HG03159 (cell line): ENCODE measurements at regions not wholly inside any gene's neighbourhood (a gene's known extent, or its start where the extent isn't known, plus 50 kb on each side); places are given as distances from the start of the nearest gene placed in this dataset.
"Not testable (repeated sequence)": the region's sequence is repeated elsewhere in the genome, so short reads cannot be mapped to it uniquely, and the experiment has no call there.

Experiments used
- ATAC-seq: cut with Tn5 transposase; IDR thresholded peaks from one replicate; pipeline ENCODE4 v1.9.1; 2021; ENCODE audit warnings: mild to moderate bottlenecking, moderate library complexity; ENCODE audit not compliant: unreplicated experiment

DNA sequence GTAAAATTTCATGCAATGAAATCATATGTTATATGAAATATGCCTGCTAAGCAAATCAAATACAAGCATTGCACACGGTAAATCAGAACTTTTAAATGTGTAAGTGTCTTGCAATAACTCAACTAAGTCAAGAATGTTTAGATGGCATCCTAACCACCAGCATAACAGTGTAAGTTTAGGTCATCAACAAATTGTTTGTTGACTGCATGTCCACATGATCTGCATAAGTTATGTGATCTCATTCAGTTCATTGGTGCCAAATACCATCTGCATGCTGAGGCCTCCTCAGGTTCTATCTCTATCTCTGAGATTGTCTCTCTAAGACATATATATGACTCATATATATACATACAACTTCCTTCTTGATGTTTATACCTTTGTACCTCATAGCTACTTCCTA is 159.6 kb upstream of the STK32A start:
- ATAC-seq, result no peak

- no peak for ATAC-seq
Measured at GRCh38 chr5:147080391-147080790, 154.4 kb upstream of the STK32A start.

GRCh38 chr5:147081311-147081764 is 153.5 kb upstream of the STK32A start:
- no peak for ATAC-seq

DNA sequence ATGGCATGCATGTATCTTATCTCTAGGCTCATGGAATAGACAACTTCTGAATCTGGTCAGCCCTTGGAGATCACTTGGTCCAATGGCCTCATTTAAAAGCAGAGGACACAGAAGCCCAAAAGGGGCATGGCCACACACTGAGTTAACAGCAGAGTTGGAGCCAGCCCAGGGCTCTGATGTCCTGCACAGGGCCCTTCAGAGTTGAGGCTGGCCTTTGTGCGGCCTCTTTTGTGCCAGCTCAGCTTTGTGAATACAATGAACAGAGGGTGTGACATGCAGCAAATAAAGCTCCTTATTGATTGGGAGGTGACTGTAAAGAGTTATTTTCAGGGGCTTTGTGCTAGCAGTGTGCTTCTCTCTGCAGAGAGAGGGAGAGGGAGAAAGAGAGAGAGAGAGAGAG is 150.1 kb upstream of the STK32A start:
- no peak for ATAC-seq

GRCh38 chr5:147085409-147085808 is 149.4 kb upstream of the STK32A start:
- no peak for ATAC-seq

DNA sequence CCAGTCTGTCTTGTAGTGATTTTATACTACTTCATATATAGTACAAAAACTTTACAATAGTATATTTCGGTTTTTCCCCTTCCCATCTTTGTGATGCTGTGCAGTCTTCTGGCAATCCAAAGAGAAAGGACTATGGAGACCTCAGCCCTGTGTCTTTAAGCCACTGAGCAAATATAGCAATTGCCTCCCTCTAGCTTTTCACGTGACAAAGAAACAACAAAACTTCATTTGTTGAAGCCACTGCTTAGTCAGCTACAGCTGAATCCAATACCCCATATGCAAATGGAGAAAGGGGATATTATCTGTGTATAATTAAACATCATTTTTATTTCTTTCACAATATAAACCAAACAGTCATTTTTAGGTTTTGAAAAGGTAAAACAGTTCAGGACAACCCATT is 142.8 kb upstream of the STK32A start:
- ATAC-seq, result no peak

DNA sequence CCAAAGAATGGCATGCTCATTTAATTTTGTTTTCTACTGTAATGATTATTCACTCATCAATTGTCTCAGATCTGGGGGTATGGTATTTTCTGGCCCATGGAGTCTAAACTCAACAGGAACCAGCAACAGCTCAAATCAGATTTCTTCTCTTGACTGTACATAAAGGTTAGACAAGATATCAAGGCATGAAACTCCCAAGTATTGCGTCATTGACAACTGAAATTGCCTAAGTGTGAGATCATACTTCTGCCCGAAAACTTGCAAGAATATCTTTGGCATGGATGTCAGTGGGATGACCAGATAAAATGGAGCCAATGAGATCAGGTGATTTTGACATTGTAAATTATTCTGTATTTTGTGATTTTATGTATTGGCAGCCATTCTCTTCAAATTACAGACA is 141.7 kb upstream of the STK32A start:
- ATAC-seq, result no peak

DNA sequence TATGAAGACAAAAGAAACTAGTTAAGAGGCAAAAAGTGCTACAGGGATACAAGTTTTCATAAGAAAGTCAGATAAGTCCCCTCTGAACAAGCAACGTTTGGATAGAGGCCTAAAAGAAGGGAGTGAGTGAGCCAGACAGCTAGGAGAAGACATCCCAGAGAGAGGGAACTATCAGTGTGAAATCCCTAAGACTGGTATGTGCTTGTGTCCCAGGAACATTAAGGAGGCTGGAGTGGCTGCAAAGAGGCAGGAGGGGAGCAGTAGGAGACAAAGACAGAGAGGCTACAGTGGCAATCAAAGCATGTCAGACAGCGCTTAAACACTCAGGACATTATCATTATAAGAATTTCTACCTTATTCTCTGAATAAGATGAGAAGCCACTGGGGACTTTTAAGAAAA is 139.1 kb upstream of the STK32A start:
- ATAC-seq, result no peak

DNA sequence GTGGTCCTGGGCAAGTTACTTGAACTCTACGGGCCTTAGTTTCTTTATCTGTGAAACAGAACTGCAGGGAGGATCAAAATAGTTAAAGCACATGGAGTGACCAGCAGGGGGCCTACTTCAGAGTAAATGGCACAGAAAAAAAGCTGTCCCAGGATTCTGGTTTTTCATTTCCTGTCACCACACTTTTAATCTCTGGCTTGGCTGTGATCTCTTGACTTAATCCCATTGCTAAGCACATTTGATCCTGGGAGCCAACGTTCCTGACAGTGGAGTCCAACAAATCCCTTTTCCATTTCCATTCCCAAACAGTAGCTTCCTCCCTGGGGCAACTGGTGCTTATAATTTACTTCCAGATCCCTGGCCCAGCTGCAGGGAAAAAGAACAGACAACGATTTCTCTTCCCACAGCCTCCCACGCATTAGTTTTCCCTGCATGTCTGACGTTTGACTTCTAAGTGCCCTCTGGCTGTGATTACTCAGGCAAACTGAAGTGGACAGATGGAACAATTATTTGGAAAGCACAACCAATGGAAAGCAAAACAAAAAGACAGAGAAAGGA is 136.5 kb upstream of the STK32A start:
- no peak for ATAC-seq

GRCh38 chr5:147101659-147102369 is 133.0 kb upstream of the STK32A start:
- no peak for ATAC-seq

DNA sequence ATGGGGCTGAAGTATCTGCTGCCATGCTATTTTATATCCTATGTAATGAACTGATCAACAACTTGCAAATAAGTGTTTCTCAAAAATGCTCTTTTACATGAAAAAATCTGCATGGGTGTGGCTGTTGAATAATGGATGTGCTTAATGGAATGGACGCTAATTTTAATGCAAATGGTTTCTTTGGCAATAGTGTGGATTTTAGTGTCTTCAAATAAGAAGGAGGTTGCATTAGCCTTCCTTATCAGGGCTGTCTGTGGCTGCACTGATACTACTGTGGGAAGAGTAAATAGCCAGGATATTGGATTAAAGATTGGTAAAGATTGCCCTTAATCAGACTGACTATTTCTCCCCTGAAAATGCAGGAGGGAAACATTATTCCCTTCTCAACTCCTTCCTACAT is 121.9 kb upstream of the STK32A start:
- no peak for ATAC-seq

DNA sequence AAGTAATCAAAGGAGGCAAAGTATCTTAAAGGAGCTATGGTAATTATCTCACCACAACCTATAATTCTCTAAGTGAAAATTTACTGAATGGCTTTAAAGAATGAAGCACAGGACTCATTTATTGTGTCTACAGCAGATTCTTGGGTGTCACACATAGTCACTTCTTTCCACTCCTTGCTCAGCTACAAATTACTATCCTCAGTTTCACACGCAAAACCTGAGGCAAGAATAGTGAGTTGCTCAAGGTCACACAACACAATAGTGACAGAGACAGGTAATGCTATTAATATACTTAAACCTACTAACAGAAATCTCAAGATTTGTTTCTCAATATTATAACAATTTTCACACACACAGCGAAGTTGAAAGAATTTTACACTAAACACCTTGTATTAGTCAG is 120.9 kb upstream of the STK32A start:
- ATAC-seq, result no peak

DNA sequence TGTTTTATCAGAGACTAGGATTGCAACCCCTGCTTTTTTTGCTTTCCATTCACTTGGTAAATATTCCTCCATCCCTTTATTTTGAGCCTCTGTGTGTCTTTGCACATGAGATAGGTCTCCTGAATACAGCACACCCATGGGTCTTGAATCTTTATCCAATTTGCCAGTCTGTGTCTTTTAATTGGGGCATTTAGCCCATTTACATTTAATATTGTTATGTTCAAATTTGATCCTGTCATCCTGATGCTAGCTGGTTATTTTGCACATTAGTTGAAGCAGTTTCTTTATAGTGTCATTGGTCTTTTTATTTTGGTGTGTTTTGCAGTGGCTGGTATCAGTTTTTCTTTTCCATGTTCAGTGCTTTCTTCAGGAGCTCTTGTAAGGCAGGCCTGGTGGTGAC is 95.1 kb upstream of the STK32A start:
- not testable (repeated sequence) for ATAC-seq

- no peak for ATAC-seq
Measured at GRCh38 chr5:147140558-147140957, 94.3 kb upstream of the STK32A start.

DNA sequence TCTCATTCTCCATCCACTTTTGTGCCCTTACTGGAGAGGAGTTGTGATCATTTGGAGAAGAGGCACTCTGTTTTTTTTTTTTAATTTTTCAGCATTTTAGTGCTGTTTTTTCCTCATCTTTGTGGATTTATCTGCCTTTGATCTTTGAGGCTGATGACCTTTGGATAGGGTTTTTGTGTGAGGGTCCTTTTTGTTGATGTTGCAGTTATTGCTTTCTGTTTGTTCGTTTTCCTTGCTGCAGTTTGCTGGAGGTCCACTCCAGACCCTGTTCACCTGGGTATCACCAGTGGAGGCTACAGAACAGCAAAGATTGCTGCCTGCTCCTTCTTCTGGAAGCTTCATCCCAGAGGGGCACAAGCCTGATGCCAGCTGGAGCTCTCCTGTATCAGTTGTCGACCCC is 93.2 kb upstream of the STK32A start:
- ATAC-seq, result not testable (repeated sequence)

- ATAC-seq, result no peak
Measured at GRCh38 chr5:147143215-147143614, 91.6 kb upstream of the STK32A start.

DNA sequence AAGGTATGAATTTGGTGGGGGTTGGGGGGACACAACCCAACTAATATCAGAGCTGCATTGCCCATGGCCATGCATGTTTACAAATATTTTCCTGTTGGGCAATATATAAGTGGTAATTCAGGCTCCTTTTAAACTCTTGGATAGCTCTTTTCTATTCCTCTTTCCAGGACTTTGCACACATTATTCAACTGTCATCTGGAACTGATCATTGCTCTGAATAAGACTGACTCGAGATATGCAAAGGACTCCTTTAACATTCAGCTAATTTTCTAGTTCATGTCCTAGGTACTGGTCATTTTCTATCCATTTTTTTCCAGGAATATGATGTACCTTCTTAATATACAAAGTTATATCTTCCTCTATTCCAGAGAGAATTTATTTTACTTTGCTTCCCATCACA is 89.5 kb upstream of the STK32A start:
- ATAC-seq, result no peak

GRCh38 chr5:147148715-147149114 is 86.1 kb upstream of the STK32A start:
- no peak for ATAC-seq

GRCh38 chr5:147152086-147152485 is 82.7 kb upstream of the STK32A start:
- ATAC-seq, result no peak

- ATAC-seq, result no peak
Measured at GRCh38 chr5:147154809-147155208, 80.0 kb upstream of the STK32A start.

DNA sequence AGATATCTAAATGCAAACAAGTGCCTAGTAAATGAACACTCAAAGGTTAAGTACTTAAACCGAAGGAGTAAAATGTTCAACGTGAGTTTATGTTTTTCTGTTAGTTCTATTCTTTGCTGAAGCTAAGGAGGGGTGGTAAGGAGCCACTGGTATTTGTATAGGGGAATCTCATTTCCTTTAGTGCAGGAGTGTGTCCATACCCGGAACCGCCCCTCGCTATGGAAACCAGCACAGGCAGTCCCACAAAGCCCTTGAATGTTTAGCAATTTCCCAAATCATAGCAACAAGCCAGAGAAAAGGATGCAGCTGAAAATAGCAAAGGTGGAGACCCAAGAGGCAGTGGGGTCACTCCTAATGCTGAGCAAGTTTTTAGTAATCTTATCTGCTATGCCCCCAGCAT is 78.8 kb upstream of the STK32A start:
- ATAC-seq, result no peak

GRCh38 chr5:147160902-147161700 is 73.7 kb upstream of the STK32A start:
- no peak for ATAC-seq
